ENCODE measurements at regions not wholly inside any gene's neighbourhood (a gene's known extent, or its start where the extent isn't known, plus 50 kb on each side); places are given as distances from the start of the nearest gene placed in this dataset.

DNA sequence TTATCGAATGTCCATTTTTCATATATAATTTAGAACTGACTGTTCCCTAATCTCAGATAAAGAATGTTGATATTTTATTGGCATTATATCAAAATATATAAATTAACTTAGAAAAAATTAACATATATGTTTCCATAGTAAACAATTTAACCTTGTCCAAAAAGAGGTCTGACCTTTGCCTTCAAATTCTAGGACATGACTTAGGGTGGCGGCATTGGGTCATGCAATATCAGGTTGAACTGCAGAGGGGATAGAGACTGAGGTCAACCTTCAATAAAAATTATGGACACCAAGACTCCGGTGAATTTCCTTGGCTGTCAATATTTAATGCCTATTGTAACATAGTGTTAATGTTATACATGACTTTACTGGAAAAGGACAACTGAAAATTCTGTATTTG, 199.8 kb downstream of the RPL10L start:
- TF ChIP-seq CTCF (IDR thresholded peaks at IDR 0.05), result no peak
- no peak for TF ChIP-seq POLR2A (IDR thresholded peaks at IDR 0.05)

Measured in body of pancreas (tissue), 4 donors.